Nephron progenitor cell (in vitro differentiated cells): ENCODE measurements at regions not wholly inside any gene's neighbourhood (a gene's known extent, or its start where the extent isn't known, plus 50 kb on each side); places are given as distances from the start of the nearest gene placed in this dataset.

Experiments
- DNase-seq: peaks from one replicate; pipeline ENCODE4 v3.0.0; 2021
- H3K27ac Mint-ChIP-seq: 2 replicates; pipeline ENCODE4 v1.8.0; 2021; ENCODE audit warnings: mild to moderate bottlenecking, moderate library complexity, mixed read lengths
- H3K27me3 Mint-ChIP-seq: 2 replicates; pipeline ENCODE4 v1.8.0; 2021; ENCODE audit warnings: mild to moderate bottlenecking, low read depth, mixed read lengths; ENCODE audit not compliant: poor library complexity
- H3K36me3 Mint-ChIP-seq: 2 replicates; pipeline ENCODE4 v1.8.0; 2021; ENCODE audit warnings: low read depth, mixed read lengths
- H3K4me1 Mint-ChIP-seq: 2 replicates; pipeline ENCODE4 v1.8.0; 2021; ENCODE audit warnings: mixed read lengths
- H3K4me3 Mint-ChIP-seq: 2 replicates; pipeline ENCODE4 v1.8.0; 2021; ENCODE audit warnings: mild to moderate bottlenecking, moderate library complexity, mixed read lengths
- H3K9me3 Mint-ChIP-seq: 2 replicates; pipeline ENCODE4 v1.8.0; 2021; ENCODE audit warnings: mild to moderate bottlenecking, moderate library complexity, mixed read lengths
- CTCF ChIP-seq: fragments of 200-600 bp; sonication (generic); IDR thresholded peaks from 2 replicates; pipeline ENCODE4 v1.5.0; 2021; ENCODE audit warnings: antibody characterized with exemption

GRCh38 chr14:29242755-29243754 is 476.5 kb downstream of the FOXG1 start:
- no peaks in the 10 kb centered on the region for H3K36me3 Mint-ChIP-seq
- no peak for TF ChIP-seq CTCF
- no peaks in the 10 kb centered on the region for H3K27me3 Mint-ChIP-seq
- no peaks in the 10 kb centered on the region for H3K4me1 Mint-ChIP-seq
- DNase-seq, result no peak
- H3K9me3 Mint-ChIP-seq, result peaks cover 3% of the 10 kb centered on the region
- no peak overlapping the region for H3K27ac Mint-ChIP-seq
- H3K4me3 Mint-ChIP-seq, result no peak overlapping the region

- H3K27ac Mint-ChIP-seq, result no peak overlapping the region
- H3K4me1 Mint-ChIP-seq, result no peaks in the 10 kb centered on the region
- H3K9me3 Mint-ChIP-seq, result peaks cover 14% of the 10 kb centered on the region
- H3K4me3 Mint-ChIP-seq, result no peak overlapping the region
- TF ChIP-seq CTCF, result no peak
- no peak for DNase-seq
- peaks cover 2% of the 10 kb centered on the region for H3K27me3 Mint-ChIP-seq
- H3K36me3 Mint-ChIP-seq, result no peaks in the 10 kb centered on the region
These were observed 489.1 kb downstream of the FOXG1 start for GRCh38 chr14:29255692-29256091.

GRCh38 chr14:29262979-29263378 is 496.4 kb downstream of the FOXG1 start:
- Mint-ChIP-seq H3K9me3 (no peaks in the 10 kb centered on the region), H3K4me3 (no peak overlapping the region), H3K27me3 (peaks cover 2% of the 10 kb centered on the region), H3K36me3 (no peaks in the 10 kb centered on the region), H3K27ac (no peak overlapping the region), H3K4me1 (no peaks in the 10 kb centered on the region)
- DNase-seq, result no peak
- TF ChIP-seq CTCF, result no peak

- no peaks in the 10 kb centered on the region for H3K4me1 Mint-ChIP-seq
These were observed 498.3 kb downstream of the FOXG1 start for GRCh38 chr14:29264865-29265264.

GRCh38 chr14:29265852-29266251 is 499.3 kb downstream of the FOXG1 start:
- H3K36me3 Mint-ChIP-seq, result no peaks in the 10 kb centered on the region
- H3K27ac Mint-ChIP-seq, result no peak overlapping the region
- H3K4me1 Mint-ChIP-seq, result no peaks in the 10 kb centered on the region

More at GRCh38 chr14:29264865-29265264, 498.3 kb downstream of the FOXG1 start:
- Mint-ChIP-seq H3K4me3 (no peak overlapping the region), H3K27ac (no peak overlapping the region), H3K36me3 (no peaks in the 10 kb centered on the region), H3K9me3 (no peaks in the 10 kb centered on the region), H3K27me3 (peaks cover 2% of the 10 kb centered on the region)
- DNase-seq, result no peak
- TF ChIP-seq CTCF, result no peak

More at GRCh38 chr14:29265852-29266251, 499.3 kb downstream of the FOXG1 start:
- H3K27me3 Mint-ChIP-seq, result no peaks in the 10 kb centered on the region
- no peak for DNase-seq
- H3K4me3 Mint-ChIP-seq, result no peak overlapping the region
- no peaks in the 10 kb centered on the region for H3K9me3 Mint-ChIP-seq
- TF ChIP-seq CTCF, result no peak
